Lower lobe of right lung (tissue), 2 donors: ENCODE measurements at regions not wholly inside any gene's neighbourhood (a gene's known extent, or its start where the extent isn't known, plus 50 kb on each side); places are given as distances from the start of the nearest gene placed in this dataset.

Experiments used
- ATAC-seq, 2 donors: fragments of 200-7000 bp; cut with Tn5 transposase; one replicate each; pipeline ENCODE4 v1.9.1; 2020 to 2022; ENCODE audit warnings: mild to moderate bottlenecking in 2 of 2, moderate library complexity in 2 of 2
- DNase-seq: peaks from one replicate; pipeline ENCODE4 v3.0.0-alpha.2; 2020
- H3K27ac ChIP-seq: fragments of 200-600 bp; one replicate; pipeline ENCODE4 v1.8.0; 2022
- H3K27me3 ChIP-seq: fragments of 200-600 bp; one replicate; pipeline ENCODE4 v1.8.0; 2022; ENCODE audit warnings: low read depth
- H3K36me3 ChIP-seq: fragments of 200-600 bp; one replicate; pipeline ENCODE4 v1.8.0; 2022; ENCODE audit warnings: mild to moderate bottlenecking
- H3K4me1 ChIP-seq: fragments of 200-600 bp; one replicate; pipeline ENCODE4 v1.8.0; 2022
- H3K4me3 ChIP-seq: fragments of 200-600 bp; one replicate; pipeline ENCODE4 v1.8.0; 2022; ENCODE audit warnings: mild to moderate bottlenecking
- H3K9me3 ChIP-seq: fragments of 200-600 bp; one replicate; pipeline ENCODE4 v1.8.0; 2022
- intact Hi-C: fragments of 100-400 bp; cut with DNase I; formaldehyde crosslinking; loops from one replicate; pipeline ENCODE4 v1.11.0; 2022
- TF ChIP-seq, protein P1 (sequence below): fragments of 200-600 bp; IDR thresholded peaks from one replicate; pipeline ENCODE4 v1.8.0; 2022; ENCODE audit warnings: antibody characterized with exemption, mild to moderate bottlenecking
- donor health status: DM: no; HTN: yes; CAD: no; lungs with severe emphysema.

DNA sequence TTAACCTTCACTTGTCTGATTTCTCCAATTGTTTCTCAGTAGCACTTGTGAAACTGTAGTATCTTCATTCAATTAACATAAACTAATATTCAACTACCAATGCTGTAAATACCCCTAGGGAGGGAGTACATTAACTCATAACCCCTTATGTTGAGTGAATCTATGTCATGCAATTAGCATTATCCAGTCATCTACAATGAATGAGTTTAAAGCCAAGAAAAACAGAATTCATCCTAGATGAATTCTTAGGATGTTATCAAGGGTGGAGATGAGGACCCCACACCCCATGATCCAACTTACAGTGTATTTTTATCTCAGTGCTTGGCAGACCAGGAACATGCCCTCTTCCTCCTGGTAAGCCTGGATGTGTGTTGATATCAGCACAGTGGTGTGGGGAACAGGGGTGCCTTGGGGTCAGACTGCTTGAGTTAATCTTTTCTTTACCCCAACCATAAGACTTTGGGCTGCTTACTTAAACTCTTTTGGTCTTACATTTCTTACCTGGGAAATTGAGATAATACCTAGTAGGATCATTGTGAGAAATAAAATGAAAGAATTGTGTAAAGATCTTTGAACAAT is 62.1 kb upstream of the SCOC start:
- Histone ChIP-seq H3K27ac (no peak overlapping the region), H3K36me3 (no peaks in the 10 kb centered on the region), H3K9me3 (no peaks in the 10 kb centered on the region), H3K4me3 (no peak overlapping the region), H3K4me1 (no peaks in the 10 kb centered on the region), H3K27me3 (no peaks in the 10 kb centered on the region)
- TF ChIP-seq, protein P1, sequence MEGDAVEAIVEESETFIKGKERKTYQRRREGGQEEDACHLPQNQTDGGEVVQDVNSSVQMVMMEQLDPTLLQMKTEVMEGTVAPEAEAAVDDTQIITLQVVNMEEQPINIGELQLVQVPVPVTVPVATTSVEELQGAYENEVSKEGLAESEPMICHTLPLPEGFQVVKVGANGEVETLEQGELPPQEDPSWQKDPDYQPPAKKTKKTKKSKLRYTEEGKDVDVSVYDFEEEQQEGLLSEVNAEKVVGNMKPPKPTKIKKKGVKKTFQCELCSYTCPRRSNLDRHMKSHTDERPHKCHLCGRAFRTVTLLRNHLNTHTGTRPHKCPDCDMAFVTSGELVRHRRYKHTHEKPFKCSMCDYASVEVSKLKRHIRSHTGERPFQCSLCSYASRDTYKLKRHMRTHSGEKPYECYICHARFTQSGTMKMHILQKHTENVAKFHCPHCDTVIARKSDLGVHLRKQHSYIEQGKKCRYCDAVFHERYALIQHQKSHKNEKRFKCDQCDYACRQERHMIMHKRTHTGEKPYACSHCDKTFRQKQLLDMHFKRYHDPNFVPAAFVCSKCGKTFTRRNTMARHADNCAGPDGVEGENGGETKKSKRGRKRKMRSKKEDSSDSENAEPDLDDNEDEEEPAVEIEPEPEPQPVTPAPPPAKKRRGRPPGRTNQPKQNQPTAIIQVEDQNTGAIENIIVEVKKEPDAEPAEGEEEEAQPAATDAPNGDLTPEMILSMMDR, result no peak
- DNase-seq (no peak), ATAC-seq (no peak)
- intact Hi-C loops, result no loop called here

DNA sequence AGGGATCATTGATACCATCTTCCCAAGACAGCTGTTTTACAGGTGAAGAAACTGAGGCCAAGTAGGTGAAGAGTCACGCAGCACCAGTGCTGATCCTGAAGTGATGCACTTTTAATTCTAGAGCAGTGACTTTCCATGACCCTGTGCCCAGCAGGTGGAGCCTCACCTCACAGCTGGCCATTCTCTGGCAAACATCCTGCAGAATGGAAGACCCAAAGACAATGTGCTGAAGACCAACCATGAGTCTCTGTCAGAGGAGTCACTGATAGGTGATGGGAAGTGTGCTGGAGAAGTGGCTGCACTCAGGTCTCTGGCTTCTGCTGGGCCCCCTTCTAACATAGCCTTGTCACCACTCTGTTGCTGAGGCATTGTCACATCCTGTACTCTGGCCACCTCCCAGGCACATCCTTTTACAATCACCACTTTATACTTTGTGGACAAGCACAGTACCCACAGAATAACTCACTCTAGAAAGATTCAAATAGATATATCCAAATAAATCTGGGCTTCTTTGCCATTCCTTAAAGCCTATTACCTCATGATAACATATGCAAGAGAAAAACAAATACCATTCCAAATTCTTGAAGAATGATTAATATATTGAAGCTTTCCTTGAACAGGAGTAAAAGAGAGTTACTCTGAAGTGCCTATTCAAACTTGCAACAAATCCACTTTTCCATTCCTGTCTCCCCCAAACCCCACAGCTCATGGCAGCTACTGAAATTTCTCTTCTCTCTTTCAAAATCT is 64.1 kb upstream of the SCOC start:
- H3K27ac ChIP-seq, result no peak overlapping the region
- H3K27me3 ChIP-seq, result no peaks in the 10 kb centered on the region
- no peaks in the 10 kb centered on the region for H3K9me3 ChIP-seq
- no peak overlapping the region for H3K4me3 ChIP-seq
- no peaks in the 10 kb centered on the region for H3K4me1 ChIP-seq
- DNase-seq (no peak), ATAC-seq (peak in 1 of 2 donors; percentile 29)
- no peaks in the 10 kb centered on the region for H3K36me3 ChIP-seq
- intact Hi-C loops, result no loop called here
- TF ChIP-seq, protein P1, result no peak

DNA sequence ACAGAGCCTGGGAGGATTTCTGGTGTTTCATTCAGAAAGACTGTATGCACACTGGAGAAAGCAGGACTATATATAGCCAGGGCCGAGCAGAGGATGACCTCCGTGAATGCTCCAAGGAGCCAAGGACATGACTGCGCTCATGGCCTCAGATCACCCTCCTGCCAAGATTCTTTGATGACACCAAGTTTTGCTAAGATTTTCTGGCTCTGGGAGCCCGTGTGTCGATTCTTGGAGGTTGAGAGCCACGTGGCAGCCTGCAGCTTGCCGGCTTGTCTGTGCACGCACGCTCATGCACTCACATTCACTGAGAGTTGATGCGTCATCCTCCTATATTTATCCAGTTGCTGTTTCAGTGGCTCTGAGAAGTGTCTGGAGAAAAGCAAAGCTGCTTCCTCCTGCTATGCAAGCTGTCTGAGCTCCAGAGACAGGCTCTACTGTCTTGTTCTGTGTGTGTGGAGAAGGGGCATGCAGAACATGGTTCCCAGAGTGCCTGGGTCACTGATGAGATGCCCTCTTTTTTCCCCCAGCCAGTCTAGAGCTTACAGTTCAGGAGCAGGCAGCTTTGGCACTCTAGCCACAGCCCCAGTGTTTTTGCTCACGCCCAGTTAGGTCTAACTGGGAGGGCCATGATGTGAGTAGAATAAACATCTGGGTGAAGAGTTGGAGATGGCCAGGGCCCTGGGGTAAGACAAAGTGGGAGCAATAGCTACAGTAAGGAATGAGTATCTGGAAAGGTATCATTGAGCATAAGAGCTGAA is 64.9 kb upstream of the SCOC start:
- no peaks in the 10 kb centered on the region for H3K4me1 ChIP-seq
- no peak overlapping the region for H3K4me3 ChIP-seq
- TF ChIP-seq, protein P1, result no peak
- no peaks in the 10 kb centered on the region for H3K27me3 ChIP-seq
- intact Hi-C loops, result no loop called here
- ATAC-seq (peak in 1 of 2 donors; percentile 49), DNase-seq (no peak)
- H3K9me3 ChIP-seq, result no peaks in the 10 kb centered on the region
- no peaks in the 10 kb centered on the region for H3K36me3 ChIP-seq
- H3K27ac ChIP-seq, result peak overlapping the region; percentile 8

DNA sequence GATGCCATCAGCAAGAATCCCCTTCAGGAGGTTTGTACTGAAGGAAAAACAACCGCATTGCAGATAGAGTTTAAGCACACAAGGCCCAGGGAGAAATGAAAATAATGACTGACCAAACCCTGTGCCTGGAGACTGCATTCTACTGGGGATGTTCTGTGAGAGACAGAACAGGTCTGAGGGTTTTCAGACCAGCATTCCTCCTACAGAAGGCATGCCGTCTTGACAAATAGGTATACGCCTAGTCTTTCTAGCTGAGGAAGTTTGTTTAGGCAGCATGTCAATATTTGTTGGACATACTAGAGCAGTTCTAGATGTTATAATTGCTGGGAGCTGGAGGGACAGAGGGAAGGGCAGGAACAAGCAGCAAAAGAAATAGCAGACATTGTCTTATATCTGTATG is 68.4 kb upstream of the SCOC start:
- H3K27me3 ChIP-seq, result no peaks in the 10 kb centered on the region
- intact Hi-C loops, result no loop called here
- no peaks in the 10 kb centered on the region for H3K9me3 ChIP-seq
- H3K27ac ChIP-seq, result no peak overlapping the region
- H3K4me3 ChIP-seq, result no peak overlapping the region
- DNase-seq, result no peak
- H3K36me3 ChIP-seq, result no peaks in the 10 kb centered on the region
- TF ChIP-seq, protein P1, result no peak
- ATAC-seq, result peak; percentile 70 to 86
- H3K4me1 ChIP-seq, result no peaks in the 10 kb centered on the region

DNA sequence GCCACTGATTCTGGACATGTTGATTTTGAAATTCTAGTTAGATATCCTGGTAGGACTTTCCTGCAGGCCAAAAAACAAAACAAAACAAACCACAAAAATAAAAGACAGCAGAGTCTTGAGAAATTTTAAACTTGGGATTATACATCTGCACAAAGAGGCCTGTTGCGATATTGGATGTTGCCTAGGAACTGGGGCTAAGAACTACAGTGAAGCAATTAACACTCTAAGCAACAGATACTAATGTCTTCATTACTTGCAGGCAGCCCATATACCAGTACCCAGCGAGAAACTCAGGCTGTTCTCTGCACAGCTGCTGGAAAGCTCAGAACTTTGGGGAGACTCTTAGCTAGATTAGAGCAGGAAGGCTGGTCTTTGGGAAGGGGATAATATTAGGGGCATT is 69.1 kb upstream of the SCOC start:
- Histone ChIP-seq H3K4me1 (no peaks in the 10 kb centered on the region), H3K9me3 (no peaks in the 10 kb centered on the region), H3K27me3 (no peaks in the 10 kb centered on the region), H3K27ac (no peak overlapping the region), H3K4me3 (no peak overlapping the region), H3K36me3 (no peaks in the 10 kb centered on the region)
- ATAC-seq (no peak), DNase-seq (no peak)
- TF ChIP-seq, protein P1, result no peak
- intact Hi-C loops, result no loop called here
